ENCODE measurements at regions not wholly inside any gene's neighbourhood (a gene's known extent, or its start where the extent isn't known, plus 50 kb on each side); places are given as distances from the start of the nearest gene placed in this dataset.
"Not testable (repeated sequence)": the region's sequence is repeated elsewhere in the genome, so short reads cannot be mapped to it uniquely, and the experiment has no call there.

GRCh38 chr7:8809320-8809719, 375.9 kb downstream of the NXPH1 start:
- no peak for DNase-seq

GRCh38 chr7:8817448-8818036, 384.1 kb downstream of the NXPH1 start:
- DNase-seq, result no peak

- no peak for DNase-seq
Observed at GRCh38 chr7:8818406-8818805, 385.0 kb downstream of the NXPH1 start.

GRCh38 chr7:8822595-8822994, 389.2 kb downstream of the NXPH1 start:
- no peak for DNase-seq

- DNase-seq, result no peak
Observed at GRCh38 chr7:8823486-8823885, 390.1 kb downstream of the NXPH1 start.

- DNase-seq, result no peak
Observed at GRCh38 chr7:8827329-8827728, 393.9 kb downstream of the NXPH1 start.

GRCh38 chr7:8829100-8829499, 395.7 kb downstream of the NXPH1 start:
- no peak for DNase-seq

- no peak for DNase-seq
Observed at GRCh38 chr7:8831376-8831775, 398.0 kb downstream of the NXPH1 start.

GRCh38 chr7:8833355-8833754, 399.9 kb downstream of the NXPH1 start:
- DNase-seq, result no peak

- no peak for DNase-seq
Observed at GRCh38 chr7:8841171-8841570, 407.8 kb downstream of the NXPH1 start.

GRCh38 chr7:8871716-8872115, 438.3 kb downstream of the NXPH1 start:
- DNase-seq, result no peak

GRCh38 chr7:8881916-8882315, 448.5 kb downstream of the NXPH1 start:
- DNase-seq, result no peak

GRCh38 chr7:8885480-8886000, 452.1 kb downstream of the NXPH1 start:
- no peak for DNase-seq

GRCh38 chr7:8890346-8890745, 456.9 kb downstream of the NXPH1 start:
- DNase-seq, result not testable (repeated sequence)

GRCh38 chr7:8893775-8894174, 460.4 kb downstream of the NXPH1 start:
- no peak for DNase-seq

- DNase-seq, result no peak
Observed at GRCh38 chr7:8906396-8907075, 473.1 kb downstream of the NXPH1 start.

- no peak for DNase-seq
Observed at GRCh38 chr7:8908889-8909288, 475.5 kb downstream of the NXPH1 start.

GRCh38 chr7:8913682-8914081, 480.3 kb downstream of the NXPH1 start:
- no peak for DNase-seq

- no peak for DNase-seq
Observed at GRCh38 chr7:8921807-8922206, 488.4 kb downstream of the NXPH1 start.

GRCh38 chr7:8922726-8923125, 489.3 kb downstream of the NXPH1 start:
- DNase-seq, result no peak

GRCh38 chr7:8923164-8923806, 489.9 kb downstream of the NXPH1 start:
- no peak for DNase-seq

GRCh38 chr7:8931906-8932646, 498.7 kb downstream of the NXPH1 start:
- no peak for DNase-seq

- DNase-seq, result no peak
Observed at GRCh38 chr7:8932751-8933150, 499.3 kb downstream of the NXPH1 start.

GRCh38 chr7:8937204-8937603, 503.8 kb downstream of the NXPH1 start:
- no peak for DNase-seq
